ENCODE measurements at regions not wholly inside any gene's neighbourhood (a gene's known extent, or its start where the extent isn't known, plus 50 kb on each side); places are given as distances from the start of the nearest gene placed in this dataset.
A peak's percentile ranks its signal among the peaks of the same experiment; 100 is the strongest.

GRCh38 chr5:107218457-107219193 is 452.1 kb downstream of the EFNA5 start:
- no TSS peak for BruUV-seq (replicated peaks)
- intact Hi-C loops (cut with micrococcal nuclease; ENCODE audit: unreplicated experiment), result loop anchor here (5.0 to 10.0 kb wide), 3 partner anchors 69 to 254 kb away; no protein-coding TSS in a partner anchor
- Mint-ChIP-seq H3K4me1 (ENCODE audit: low read depth, unreplicated experiment) (peaks cover 52% of the 10 kb centered on the region), H3K27ac (ENCODE audit: unreplicated experiment) (peak overlapping the region; percentile 91), H3K9me3 (ENCODE audit: low read depth, unreplicated experiment) (no peaks in the 10 kb centered on the region), H3K27me3 (ENCODE audit: unreplicated experiment) (no peaks in the 10 kb centered on the region), H3K36me3 (ENCODE audit: insufficient read depth, unreplicated experiment) (peaks cover 11% of the 10 kb centered on the region), H3K4me3 (ENCODE audit: low read depth, unreplicated experiment) (no peak overlapping the region)
- no peak for TF ChIP-seq CTCF (IDR thresholded peaks at IDR 0.05; ENCODE audit: unreplicated experiment)
- CTCF ChIA-PET, result interaction anchor here (0.6 to 1.2 kb wide), 6 partner anchors 7 to 513 kb away, joined by 3 read pairs; no protein-coding TSS in a partner anchor
- DNase-seq, result no peak

GRCh38 chr5:107217721-107218130 is 453.0 kb downstream of the EFNA5 start:
- Mint-ChIP-seq H3K27me3 (ENCODE audit: unreplicated experiment) (no peaks in the 10 kb centered on the region), H3K27ac (ENCODE audit: unreplicated experiment) (peak overlapping the region; percentile 91), H3K4me3 (ENCODE audit: low read depth, unreplicated experiment) (peak overlapping the region; percentile 44), H3K36me3 (ENCODE audit: insufficient read depth, unreplicated experiment) (peaks cover 11% of the 10 kb centered on the region), H3K4me1 (ENCODE audit: low read depth, unreplicated experiment) (peaks cover 52% of the 10 kb centered on the region), H3K9me3 (ENCODE audit: low read depth, unreplicated experiment) (no peaks in the 10 kb centered on the region)
- peak; percentile 86 for DNase-seq
- CTCF ChIA-PET, result interaction anchor here (0.9 to 1.2 kb wide), 4 partner anchors 8 to 487 kb away, joined by 3 read pairs; no protein-coding TSS in a partner anchor
- TF ChIP-seq CTCF (IDR thresholded peaks at IDR 0.05; ENCODE audit: unreplicated experiment), result no peak
- BruUV-seq (replicated peaks), result no TSS peak
- intact Hi-C loops (cut with micrococcal nuclease; ENCODE audit: unreplicated experiment), result loop anchor here (5.0 to 10.0 kb wide), 3 partner anchors 70 to 253 kb away; no protein-coding TSS in a partner anchor

GRCh38 chr5:107216587-107216986 is 454.1 kb downstream of the EFNA5 start:
- CTCF ChIA-PET, result interaction anchor here (0.6 kb wide), 1 partner anchor 27 kb away, joined by 4 read pairs; no protein-coding TSS in a partner anchor
- H3K27ac Mint-ChIP-seq (ENCODE audit: unreplicated experiment), result peak overlapping the region; percentile 5
- DNase-seq, result no peak
- peaks cover 52% of the 10 kb centered on the region for H3K4me1 Mint-ChIP-seq (ENCODE audit: low read depth, unreplicated experiment)
- no TSS peak for BruUV-seq (replicated peaks)
- H3K27me3 Mint-ChIP-seq (ENCODE audit: unreplicated experiment), result no peaks in the 10 kb centered on the region
- TF ChIP-seq CTCF (IDR thresholded peaks at IDR 0.05; ENCODE audit: unreplicated experiment), result no peak
- H3K36me3 Mint-ChIP-seq (ENCODE audit: insufficient read depth, unreplicated experiment), result peaks cover 11% of the 10 kb centered on the region
- intact Hi-C loops (cut with micrococcal nuclease; ENCODE audit: unreplicated experiment), result loop anchor here (5.0 to 10.0 kb wide), 3 partner anchors 71 to 252 kb away; no protein-coding TSS in a partner anchor
- no peaks in the 10 kb centered on the region for H3K9me3 Mint-ChIP-seq (ENCODE audit: low read depth, unreplicated experiment)
- no peak overlapping the region for H3K4me3 Mint-ChIP-seq (ENCODE audit: low read depth, unreplicated experiment)

- H3K4me3 Mint-ChIP-seq (ENCODE audit: low read depth, unreplicated experiment), result no peak overlapping the region
- no peaks in the 10 kb centered on the region for H3K27me3 Mint-ChIP-seq (ENCODE audit: unreplicated experiment)
- peaks cover 11% of the 10 kb centered on the region for H3K36me3 Mint-ChIP-seq (ENCODE audit: insufficient read depth, unreplicated experiment)
- no peaks in the 10 kb centered on the region for H3K9me3 Mint-ChIP-seq (ENCODE audit: low read depth, unreplicated experiment)
- BruUV-seq (replicated peaks), result no TSS peak
- DNase-seq, result peak; percentile 21
- peak overlapping the region; percentile 87 for H3K27ac Mint-ChIP-seq (ENCODE audit: unreplicated experiment)
- intact Hi-C loops (cut with micrococcal nuclease; ENCODE audit: unreplicated experiment), result loop anchor here (5.0 to 10.0 kb wide), 3 partner anchors 72 to 252 kb away; no protein-coding TSS in a partner anchor
- CTCF ChIA-PET, result interaction anchor here (0.8 kb wide), 1 partner anchor 92 kb away, joined by 3 read pairs; no protein-coding TSS in a partner anchor
- peaks cover 52% of the 10 kb centered on the region for H3K4me1 Mint-ChIP-seq (ENCODE audit: low read depth, unreplicated experiment)
- TF ChIP-seq CTCF (IDR thresholded peaks at IDR 0.05; ENCODE audit: unreplicated experiment), result no peak
These were observed 455.1 kb downstream of the EFNA5 start for GRCh38 chr5:107215611-107216010.

All from Calu3 (cell line).